HG02763 (cell line): ENCODE measurements at regions not wholly inside any gene's neighbourhood (a gene's known extent, or its start where the extent isn't known, plus 50 kb on each side); places are given as distances from the start of the nearest gene placed in this dataset.

Experiments used
- ATAC-seq: cut with Tn5 transposase; IDR thresholded peaks from one replicate; pipeline ENCODE4 v1.9.1; 2021; ENCODE audit warnings: mild to moderate bottlenecking, moderate library complexity; ENCODE audit not compliant: unreplicated experiment

DNA sequence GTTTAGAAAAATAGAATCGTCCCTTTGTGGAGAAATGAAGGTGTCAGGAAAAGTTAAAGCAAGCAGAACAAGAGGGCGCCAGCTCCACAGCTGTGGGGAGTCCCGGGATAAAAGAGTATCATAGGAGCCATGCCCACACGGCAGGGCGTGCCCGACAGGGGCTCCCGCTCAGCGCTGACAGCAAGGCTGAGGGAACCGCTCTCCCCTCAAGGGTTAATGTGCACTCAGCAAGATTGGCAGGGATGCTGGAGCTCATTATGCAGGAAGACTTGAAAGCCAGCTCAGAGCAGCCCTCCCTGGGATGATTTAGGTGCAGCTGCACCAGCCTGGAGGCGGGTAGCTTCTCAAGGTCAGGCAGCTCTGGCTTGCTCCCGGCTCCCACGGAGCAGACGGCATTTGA is 500.2 kb downstream of the EIPR1 start:
- ATAC-seq, result no peak

DNA sequence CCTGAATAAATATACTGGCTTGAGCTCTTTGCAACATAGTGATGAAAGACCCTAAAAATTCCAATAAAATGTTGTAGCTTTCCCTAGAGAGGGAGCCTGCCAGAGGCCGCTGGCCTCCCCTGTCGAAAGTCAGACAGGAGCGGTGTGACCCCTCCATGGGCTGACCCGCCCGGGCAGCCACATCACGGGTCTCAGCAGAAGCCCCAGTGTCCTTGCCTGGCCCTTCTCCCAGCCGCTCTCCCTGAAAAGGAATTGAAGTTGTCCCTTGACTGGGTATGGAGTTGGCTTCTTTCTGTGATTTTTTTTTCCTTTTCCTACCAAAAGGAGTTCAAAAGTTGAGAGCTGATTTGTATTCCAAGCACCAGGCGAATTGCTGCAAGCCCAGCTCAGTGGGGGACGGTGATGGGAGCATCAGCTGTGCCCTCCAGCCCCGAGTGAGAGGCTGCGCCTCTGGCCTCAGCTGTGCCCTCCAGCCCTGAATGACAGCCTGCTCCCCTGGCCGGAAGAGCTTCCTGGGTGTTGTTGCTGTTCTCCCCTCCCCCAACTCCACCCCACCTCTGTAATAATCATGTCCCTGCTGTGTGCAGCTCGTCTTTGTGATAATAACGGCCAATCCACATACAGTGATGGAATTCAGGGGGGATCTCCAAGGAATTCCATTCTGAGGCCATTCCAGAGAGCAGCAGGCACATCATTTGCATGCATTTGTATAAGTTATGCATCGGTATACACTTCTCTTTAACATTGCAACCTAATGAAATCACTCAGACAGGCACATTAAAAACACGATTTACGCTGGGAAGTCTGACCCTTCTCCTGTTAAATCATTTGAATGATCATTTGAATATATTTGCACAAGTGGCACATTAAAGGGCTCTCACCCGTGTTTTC is 501.0 kb downstream of the EIPR1 start:
- no peak for ATAC-seq

DNA sequence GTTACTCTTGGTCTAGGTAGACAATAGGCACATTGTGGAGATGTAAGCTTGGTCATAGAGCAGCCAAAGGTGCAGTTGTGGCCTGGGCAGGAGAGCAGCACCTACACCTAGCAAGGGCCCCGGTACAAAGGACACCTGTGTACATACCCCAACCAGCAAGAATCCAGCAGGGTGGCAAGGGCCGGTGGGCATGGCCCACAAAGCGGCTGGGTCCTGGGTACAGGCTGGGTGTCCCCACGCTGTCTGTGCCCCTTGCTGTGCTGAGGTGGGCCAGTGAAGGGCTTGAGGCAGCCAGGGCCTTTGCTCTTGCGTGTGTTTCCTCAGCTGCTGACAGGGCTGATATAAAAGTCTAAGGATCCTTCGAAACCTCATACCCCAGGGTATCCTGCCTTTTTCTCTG is 501.8 kb downstream of the EIPR1 start:
- ATAC-seq, result no peak

DNA sequence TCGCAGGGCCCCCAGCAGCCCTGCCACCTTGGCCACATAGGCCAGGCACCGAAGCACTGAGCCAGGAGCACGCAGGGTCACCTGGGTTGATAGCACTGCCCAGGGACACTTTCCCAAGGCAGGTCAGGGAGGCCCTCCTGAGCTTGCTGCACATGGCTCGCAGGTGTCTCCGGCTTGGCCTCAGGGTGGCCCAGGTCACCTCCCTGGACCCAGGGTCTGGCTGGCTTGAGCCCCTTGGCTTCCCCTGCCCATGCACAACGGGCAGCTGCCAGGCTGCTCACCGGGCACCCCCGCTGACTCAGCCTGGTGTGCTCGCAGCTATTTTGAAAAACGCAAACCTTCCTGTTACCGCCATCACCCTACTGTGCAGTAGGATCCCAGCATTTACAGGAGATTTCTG is 502.3 kb downstream of the EIPR1 start:
- no peak for ATAC-seq

DNA sequence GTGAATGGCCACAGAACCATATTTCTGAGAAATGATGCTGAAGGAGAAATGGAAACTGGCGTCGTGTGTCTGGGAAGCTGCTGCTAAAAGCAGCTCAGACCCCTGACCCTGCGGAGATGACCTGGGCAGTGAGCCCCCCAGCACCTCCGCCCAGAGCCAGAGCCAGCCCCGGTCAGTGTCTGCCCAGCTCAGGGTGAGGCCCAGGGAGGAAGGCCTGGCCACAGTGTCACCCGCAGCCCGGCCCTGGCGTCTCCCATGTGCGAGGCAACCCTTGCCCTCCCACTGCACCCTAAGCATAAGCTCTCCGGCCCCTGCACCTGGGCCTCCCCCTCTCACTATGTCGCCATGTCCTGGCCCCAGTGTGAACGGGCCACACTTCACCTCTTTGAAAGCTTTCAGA is 502.8 kb downstream of the EIPR1 start:
- no peak for ATAC-seq

DNA sequence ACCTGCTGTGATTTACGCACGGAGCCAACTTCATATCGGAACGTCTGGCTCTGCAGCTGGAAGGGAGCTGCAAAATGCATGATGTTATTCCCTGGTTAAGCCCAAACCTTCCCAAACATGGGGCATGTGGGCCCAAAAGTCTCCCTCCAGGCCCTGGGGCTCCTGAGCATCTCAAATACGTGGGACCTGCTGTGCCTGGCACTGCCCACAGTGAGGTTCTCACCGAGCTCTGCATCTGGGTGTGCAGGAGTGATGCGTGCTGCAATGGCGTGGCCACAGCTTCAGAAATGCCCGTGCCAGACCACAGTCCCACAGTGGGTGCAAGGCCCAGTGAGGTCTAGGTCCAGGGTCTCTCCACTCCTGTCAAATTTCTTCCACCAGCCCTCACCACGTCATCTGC is 503.3 kb downstream of the EIPR1 start:
- no peak for ATAC-seq

DNA sequence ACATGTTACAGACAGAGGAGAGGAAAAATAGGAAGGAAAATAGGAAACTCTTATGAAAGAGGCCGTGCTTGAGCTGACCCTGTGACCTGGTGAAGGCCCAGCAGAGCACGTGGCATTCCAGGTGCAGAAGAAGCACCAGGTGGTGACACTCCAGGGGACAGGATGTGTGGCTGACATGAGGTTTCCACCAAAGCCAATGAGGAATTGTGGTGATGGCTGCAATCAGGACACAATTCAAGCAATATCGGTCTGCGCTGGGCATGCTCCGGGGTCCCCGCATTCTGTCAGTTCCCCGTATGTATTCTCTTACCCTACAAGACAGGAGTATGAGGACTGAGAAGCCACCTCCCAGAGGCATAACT is 504.2 kb downstream of the EIPR1 start:
- no peak for ATAC-seq

DNA sequence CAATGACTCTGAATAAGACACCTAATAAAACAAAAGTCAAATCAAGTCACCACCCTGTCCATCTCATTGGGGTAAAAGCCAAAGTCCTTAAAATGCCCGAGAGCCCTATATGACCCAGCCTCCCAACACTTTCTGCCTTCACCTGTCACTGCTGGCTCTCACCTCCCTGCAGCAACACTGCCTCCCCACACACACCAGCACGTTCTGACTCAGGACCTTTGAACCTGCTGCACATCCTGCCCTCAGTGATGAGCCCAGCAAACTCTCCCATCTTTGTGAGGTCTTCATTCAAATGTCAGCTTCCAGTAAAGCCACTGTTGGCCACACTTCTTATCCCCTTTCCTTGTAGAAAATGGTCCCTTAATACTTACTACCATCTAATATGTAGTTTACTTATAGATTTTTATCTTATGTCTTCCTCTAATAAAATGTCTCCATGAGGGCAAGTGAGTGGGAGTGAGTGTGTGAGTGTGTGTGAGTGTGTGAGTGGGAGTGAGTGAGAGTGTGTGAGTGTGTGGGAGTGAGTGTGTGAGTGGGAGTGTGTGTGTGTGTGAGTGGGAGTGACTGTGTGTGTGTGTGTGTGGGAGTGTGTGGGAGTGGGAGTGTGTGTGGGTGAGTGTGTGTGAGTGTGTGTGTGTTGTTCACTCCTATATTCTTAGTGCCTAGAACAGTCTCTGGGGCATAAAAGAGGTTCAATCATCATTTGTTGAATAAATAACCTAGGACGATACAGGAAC is 504.7 kb downstream of the EIPR1 start:
- ATAC-seq, result no peak

DNA sequence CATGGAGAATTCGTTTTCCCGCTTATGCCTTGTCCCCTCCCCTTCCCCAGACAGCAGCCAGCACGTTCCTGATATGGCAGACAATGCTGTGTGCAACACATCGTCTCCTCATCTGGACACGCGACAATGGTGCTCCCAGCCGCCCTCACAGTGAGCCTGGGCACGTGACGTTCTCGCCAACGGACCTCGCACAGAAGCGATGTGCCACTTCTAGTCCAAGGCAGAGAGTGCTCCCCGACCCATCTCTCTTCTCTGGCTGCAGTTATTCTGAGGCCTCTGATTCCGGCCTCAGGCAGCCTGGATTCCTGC is 505.4 kb downstream of the EIPR1 start:
- no peak for ATAC-seq

DNA sequence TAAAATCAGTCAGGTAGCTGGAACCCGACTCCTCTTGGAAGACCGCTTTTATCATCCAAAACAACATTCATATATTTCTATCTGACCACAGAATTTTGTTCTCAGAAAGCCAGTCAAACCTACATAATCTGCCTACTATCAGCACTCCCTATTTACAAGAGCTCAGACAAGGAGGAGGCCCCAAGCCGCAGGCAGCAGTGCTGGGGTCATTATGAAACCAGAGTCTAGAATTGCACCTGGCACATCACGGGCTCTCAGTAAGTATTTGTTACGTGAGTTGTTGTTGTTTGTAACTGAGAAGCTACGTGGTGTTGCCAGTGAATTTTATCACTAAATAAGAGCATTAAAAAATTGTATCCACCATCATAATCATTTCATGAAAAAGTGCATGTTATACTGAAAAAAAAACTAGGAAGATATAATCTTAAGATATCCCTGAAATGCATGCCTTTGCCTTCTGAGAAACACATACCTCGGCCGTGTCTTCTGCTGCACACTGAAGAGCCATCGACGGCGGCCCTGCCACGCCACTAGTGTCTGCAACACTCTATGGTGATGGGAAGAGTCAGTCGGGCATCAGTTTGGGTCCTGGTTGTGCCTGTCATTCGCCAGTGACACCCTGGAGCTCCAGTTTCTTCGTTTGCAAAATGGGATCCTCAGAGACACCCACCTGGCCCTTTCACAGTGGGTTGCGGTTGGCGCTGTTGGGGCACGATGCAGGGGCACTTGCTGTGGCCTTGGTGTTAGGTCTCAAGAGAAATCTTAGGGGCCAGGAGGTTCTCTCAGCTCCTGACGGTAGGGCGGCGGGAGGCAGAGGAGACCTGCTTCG is 505.9 kb downstream of the EIPR1 start:
- no peak for ATAC-seq

DNA sequence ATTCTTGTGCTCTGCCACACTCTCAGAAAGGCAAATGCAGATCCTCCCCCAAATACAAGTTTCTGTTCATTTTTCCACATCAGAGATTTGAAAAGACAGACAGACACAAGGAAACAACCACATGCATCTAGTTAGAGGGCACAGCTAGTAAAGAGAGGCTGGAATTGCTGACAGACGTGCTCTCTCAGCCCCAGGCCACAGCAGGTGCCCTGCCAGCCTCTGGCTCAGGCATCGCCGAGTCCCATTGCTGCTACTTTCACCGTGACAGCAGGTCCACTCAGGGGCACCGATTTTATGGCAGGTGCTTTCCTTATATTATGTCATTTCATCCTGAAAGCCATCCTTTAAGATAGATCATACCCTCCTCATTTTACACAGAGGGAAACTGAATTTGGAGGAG is 507.5 kb downstream of the EIPR1 start:
- ATAC-seq, result no peak

DNA sequence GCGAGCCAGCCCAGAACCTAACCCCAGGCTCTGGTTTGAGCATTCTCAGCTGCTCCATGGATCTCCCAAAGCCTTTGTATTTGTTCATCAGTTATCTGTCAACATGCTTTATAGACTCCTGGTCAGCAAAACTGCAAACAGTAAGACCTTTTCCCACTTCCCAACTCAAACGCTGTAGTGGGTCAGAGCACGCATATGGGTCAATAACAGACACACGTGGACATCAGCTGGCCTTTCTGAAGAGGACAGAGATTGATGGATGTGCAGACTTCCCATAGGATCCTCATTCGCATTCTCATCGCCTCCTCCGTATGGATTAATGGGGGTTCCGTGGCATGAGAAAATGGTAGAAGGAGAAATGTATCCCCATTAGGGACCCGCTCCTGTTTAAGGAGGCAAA is 508.1 kb downstream of the EIPR1 start:
- ATAC-seq, result no peak

DNA sequence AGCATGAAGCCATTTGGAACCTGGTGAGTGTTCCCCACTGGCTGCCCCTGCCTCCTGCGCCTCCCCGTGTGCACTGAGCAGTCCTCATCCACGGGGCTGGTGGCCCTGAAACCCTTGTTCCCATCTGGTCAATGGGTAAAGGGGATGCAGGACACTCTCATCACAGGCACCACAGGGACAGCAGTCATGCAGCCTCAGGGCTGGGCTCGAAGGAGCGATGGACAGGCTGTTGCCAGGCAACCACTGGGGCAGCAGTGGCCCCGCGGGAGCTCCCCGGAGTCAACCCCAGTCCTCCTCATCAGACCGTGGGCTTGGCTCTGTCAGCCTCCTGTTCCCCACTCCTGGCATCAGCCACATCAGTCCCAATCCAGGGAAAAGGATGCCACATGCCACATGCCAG is 509.5 kb downstream of the EIPR1 start:
- ATAC-seq, result no peak

DNA sequence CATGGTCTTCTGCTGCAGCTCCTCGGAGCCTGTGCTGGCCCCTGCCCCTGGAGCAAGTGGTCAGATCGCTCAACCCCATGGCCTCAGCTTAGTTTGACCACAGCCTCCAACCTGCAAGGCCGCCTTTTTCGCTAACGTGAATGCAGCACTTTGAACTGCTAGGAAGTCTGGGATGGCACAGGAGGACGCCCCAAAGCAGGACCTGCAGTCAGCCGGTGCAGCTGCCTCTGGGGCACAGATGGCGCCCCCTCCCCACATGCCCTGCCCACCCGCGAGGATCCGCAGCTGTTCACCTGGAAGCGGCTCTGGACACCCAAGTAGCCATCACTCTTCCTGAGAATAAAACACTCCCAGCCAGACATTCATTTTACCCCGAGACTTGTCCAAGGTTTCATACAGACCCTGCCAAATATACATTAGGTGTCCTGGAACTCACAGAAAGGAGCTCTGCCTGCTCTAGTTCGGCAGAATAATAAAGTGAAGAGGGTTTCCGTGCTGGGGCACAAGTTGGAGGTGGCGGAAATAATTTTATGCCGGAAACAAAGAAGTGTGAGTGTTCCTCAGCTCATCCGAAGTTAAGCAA is 510.1 kb downstream of the EIPR1 start:
- no peak for ATAC-seq

DNA sequence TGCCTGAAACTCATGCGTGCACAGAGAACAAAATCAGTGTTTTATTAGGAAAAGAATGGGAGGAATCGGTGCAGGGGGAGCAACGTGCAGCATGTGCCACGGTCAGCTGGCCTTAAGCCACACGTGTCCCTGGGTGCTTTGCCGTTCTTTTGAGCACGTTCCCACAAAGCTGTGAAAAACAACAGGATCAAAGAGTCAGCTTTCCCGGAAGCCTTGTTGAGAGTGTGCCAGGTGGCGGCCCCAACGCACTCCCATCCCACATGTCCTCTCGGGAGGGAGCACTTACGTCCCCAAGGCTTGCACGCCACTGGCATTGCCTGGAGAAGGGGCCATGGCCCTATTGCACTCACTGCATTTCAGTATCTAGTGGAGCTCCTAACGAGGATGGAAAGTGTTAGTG is 511.2 kb downstream of the EIPR1 start:
- ATAC-seq, result no peak

DNA sequence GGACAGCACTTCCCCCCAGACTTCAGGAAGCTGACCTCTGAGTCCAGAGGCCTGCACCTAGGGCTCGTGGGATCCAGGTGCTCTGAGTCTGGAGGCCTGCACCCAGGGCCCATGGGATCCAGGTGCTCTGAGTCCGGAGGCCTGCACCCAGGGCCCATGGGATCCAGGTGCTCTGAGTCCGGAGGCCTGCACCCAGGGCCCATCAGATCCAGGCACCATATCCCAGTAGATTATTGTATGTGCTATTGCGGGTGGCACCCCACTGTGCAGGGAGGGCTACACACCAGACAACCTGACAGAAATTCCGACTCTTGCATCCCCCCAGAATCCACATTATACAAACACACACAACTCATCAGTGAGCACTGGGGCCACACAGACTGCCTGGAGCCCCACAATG is 515.2 kb downstream of the EIPR1 start:
- no peak for ATAC-seq

DNA sequence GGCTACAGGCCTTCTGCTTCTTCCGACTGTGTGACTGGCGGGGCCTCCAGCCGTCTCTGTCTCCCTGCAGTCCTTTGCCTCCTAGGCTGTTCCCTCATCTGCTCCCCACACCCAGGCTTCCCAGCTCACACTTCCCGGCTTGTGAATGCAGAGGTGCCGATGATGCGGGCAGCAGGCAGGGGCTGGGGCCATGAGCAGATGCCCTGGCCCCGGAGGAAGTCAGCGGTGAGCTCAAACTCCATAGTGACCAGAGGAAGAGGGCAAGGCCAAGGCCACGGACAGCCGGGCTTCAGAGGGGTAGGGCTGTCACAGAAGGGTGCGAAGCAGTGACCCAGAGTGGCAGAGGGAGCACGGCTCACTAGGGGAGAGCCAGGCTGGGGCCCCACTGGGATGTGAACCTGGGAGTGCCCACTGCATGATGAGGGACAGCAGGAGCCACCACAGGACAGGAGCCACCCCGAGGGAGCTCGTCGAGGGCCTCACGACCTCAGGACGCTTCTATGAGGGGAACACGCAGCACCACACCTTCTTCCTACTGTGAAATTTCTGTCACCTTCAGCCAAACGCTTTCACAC is 515.9 kb downstream of the EIPR1 start:
- no peak for ATAC-seq

DNA sequence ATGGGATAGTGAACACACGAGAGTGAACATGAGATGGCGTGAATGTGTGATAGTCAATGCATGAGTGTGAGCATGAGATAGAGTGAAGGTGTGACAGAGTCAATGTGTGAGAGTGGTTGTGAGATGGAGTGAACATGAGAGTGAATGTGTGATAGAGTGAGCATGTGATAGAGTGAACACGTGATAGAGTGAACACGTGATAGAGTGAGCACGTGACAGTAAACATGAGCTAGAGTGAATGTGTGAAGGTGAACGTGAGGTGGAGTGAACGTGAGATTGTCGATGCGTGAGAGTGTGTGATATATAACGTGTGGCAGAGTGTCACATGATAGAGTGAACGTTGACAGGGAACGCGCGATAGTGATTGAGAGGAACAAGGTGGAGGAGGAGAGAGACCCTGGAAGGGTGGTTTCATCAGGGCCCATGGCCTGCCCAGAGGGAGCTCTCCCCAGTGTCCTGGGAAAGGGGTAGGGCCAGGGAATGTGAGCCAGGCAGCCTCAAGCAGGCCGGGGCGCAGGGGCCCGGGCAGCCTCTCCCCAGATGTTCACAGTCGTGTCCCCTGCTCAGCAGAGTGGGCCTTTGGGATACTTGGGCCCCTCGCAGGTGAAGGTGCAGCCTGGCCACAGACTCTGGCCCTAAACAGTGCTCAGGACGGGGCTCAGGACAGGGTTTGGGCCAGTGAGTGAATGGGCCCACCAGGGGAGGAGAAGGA is 516.9 kb downstream of the EIPR1 start:
- no peak for ATAC-seq

DNA sequence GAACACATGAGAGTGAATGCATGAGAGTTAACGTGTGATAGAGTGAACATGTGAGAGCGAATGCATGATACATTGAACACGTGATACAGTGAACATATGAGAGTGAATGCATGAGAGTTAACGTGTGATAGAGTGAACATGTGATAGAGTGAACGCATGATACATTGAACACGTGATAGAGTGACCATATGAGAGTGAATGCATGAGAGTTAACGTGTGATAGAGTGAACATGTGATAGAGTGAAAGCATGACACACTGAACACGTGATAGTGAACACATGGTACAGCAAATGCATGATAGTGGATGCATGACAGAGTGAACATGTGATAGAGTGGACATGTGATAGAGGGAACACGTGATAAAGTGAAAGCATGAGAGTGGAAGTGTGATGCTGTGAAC is 517.9 kb downstream of the EIPR1 start:
- ATAC-seq, result no peak

DNA sequence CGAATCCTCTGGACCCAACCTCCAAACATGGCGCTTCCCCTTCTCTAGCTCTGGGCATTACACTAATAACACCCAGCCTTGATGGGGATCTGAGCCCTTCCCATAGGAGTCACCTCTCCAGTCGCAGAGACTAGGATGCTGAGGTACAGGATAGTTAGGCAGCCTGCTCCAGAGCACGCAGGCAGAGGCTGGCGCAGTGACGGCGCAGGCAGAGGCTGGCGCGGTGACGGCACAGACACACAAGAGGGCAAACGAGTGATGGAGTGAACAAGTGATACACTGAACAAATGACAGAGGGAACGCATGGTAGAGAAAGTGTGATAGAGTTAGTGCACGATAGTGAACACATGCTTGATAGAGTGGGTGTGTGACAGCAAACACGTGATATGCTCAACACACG is 518.5 kb downstream of the EIPR1 start:
- ATAC-seq, result no peak
